ENCODE measurements at regions not wholly inside any gene's neighbourhood (a gene's known extent, or its start where the extent isn't known, plus 50 kb on each side); places are given as distances from the start of the nearest gene placed in this dataset.

DNA sequence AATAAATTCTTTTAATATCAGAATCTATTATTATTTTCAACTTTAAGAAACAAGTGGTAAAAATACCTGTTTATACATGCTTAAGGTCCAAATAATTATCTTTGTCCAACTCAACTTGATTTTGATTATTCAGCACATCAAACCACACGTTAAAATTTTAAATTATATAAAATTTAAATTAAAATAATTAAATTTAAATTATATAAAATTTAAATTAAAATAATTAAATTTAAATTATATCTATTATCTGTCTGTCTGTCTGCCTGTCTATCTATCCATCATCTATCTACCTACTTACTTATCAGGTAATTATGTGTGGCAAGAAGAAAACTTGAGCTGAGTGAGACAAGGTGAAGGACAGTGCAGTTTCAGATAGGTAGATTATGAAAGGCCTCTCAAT is 605.3 kb upstream of the RIOK2 start (continued):
- TF ChIP-seq, protein P1, sequence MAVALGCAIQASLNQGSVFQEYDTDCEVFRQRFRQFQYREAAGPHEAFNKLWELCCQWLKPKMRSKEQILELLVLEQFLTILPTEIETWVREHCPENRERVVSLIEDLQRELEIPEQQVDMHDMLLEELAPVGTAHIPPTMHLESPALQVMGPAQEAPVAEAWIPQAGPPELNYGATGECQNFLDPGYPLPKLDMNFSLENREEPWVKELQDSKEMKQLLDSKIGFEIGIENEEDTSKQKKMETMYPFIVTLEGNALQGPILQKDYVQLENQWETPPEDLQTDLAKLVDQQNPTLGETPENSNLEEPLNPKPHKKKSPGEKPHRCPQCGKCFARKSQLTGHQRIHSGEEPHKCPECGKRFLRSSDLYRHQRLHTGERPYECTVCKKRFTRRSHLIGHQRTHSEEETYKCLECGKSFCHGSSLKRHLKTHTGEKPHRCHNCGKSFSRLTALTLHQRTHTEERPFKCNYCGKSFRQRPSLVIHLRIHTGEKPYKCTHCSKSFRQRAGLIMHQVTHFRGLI (tag by site-specific recombination; IDR thresholded peaks at IDR 0.05) = no peak
- no peak for TF ChIP-seq BCL11B (tag by site-specific recombination; IDR thresholded peaks at IDR 0.05; ENCODE audit: low read depth)
- TF ChIP-seq ZFHX2 (tag by site-specific recombination; conservative IDR thresholded peaks at IDR 0.05) = no peak
- no peak for TF ChIP-seq GLIS2 (tag by site-specific recombination; IDR thresholded peaks at IDR 0.05)

DNA sequence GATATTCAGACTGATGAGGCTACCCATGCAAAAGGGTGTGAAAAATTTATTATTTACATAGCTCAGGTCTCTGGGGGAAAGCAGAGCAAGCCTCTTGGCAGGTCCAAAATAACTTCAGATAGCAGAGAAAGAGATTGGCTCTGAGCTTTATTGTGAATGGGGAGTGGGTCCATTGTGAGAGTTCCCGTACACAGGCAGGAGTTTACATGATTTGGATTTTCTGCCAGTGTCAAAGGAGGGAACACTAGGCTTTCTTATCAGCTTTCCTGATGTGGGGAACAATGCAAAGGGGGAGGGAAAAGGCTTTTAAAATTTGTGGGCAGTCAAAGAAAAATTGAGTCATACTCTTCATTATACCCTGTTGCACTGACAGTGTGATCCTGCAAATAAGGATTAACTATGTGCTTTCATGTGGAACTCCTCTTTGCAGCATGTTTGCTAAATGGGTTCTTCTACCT is 615.0 kb upstream of the RIOK2 start:
- ChIA-PET POLR2A (no interaction called here), CTCF (no interaction called here)
- Histone ChIP-seq H3K27ac (ENCODE audit: extremely low read depth, low read depth, low read length) (no peak overlapping the region), H3K36me3 (ENCODE audit: control insufficient read depth in 2 of 2, insufficient read depth in 1 of 2, low read length in 2 of 2) (no peaks in the 10 kb centered on the region), H3K4me1 (ENCODE audit: control insufficient read depth, insufficient read depth, low read length) (no peaks in the 10 kb centered on the region), H3K9me3 (ENCODE audit: control insufficient read depth, insufficient read depth, low read depth, low read length) (no peaks in the 10 kb centered on the region), H3K4me3 (ENCODE audit: low read depth, low read length) (no peak overlapping the region)
- TF ChIP-seq, protein P2, sequence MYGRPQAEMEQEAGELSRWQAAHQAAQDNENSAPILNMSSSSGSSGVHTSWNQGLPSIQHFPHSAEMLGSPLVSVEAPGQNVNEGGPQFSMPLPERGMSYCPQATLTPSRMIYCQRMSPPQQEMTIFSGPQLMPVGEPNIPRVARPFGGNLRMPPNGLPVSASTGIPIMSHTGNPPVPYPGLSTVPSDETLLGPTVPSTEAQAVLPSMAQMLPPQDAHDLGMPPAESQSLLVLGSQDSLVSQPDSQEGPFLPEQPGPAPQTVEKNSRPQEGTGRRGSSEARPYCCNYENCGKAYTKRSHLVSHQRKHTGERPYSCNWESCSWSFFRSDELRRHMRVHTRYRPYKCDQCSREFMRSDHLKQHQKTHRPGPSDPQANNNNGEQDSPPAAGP (tag by site-specific recombination; IDR thresholded peaks at IDR 0.05) = no peak
- no peak for TF ChIP-seq ZNF623 (tag by site-specific recombination; IDR thresholded peaks at IDR 0.05)
- no peak for TF ChIP-seq IKZF3 (tag by site-specific recombination; IDR thresholded peaks at IDR 0.05)
- TF ChIP-seq WT1 (tag by site-specific recombination; IDR thresholded peaks at IDR 0.05) = no peak
- no peak for TF ChIP-seq REPIN1 (tag by site-specific recombination; IDR thresholded peaks at IDR 0.05; ENCODE audit: low read depth)
- TF ChIP-seq, protein P3, sequence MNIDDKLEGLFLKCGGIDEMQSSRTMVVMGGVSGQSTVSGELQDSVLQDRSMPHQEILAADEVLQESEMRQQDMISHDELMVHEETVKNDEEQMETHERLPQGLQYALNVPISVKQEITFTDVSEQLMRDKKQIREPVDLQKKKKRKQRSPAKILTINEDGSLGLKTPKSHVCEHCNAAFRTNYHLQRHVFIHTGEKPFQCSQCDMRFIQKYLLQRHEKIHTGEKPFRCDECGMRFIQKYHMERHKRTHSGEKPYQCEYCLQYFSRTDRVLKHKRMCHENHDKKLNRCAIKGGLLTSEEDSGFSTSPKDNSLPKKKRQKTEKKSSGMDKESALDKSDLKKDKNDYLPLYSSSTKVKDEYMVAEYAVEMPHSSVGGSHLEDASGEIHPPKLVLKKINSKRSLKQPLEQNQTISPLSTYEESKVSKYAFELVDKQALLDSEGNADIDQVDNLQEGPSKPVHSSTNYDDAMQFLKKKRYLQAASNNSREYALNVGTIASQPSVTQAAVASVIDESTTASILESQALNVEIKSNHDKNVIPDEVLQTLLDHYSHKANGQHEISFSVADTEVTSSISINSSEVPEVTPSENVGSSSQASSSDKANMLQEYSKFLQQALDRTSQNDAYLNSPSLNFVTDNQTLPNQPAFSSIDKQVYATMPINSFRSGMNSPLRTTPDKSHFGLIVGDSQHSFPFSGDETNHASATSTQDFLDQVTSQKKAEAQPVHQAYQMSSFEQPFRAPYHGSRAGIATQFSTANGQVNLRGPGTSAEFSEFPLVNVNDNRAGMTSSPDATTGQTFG (tag by site-specific recombination; IDR thresholded peaks at IDR 0.05; ENCODE audit: borderline replicate concordance) = no peak
- no peak for TF ChIP-seq ZNF544 (tag by site-specific recombination; IDR thresholded peaks at IDR 0.05)
- TF ChIP-seq ZSCAN23 (tag by site-specific recombination; IDR thresholded peaks at IDR 0.05) = no peak
- no peak for TF ChIP-seq ZNF843 (tag by site-specific recombination; IDR thresholded peaks at IDR 0.05)
- no peak for TF ChIP-seq ZNF121 (tag by site-specific recombination; IDR thresholded peaks at IDR 0.05)
- no peak for TF ChIP-seq ZNF701 (tag by site-specific recombination; IDR thresholded peaks at IDR 0.05)
- TF ChIP-seq, protein P4, sequence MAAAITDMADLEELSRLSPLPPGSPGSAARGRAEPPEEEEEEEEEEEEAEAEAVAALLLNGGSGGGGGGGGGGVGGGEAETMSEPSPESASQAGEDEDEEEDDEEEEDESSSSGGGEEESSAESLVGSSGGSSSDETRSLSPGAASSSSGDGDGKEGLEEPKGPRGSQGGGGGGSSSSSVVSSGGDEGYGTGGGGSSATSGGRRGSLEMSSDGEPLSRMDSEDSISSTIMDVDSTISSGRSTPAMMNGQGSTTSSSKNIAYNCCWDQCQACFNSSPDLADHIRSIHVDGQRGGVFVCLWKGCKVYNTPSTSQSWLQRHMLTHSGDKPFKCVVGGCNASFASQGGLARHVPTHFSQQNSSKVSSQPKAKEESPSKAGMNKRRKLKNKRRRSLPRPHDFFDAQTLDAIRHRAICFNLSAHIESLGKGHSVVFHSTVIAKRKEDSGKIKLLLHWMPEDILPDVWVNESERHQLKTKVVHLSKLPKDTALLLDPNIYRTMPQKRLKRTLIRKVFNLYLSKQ (tag by site-specific recombination; IDR thresholded peaks at IDR 0.05; ENCODE audit: borderline replicate concordance) = no peak
- no peak for TF ChIP-seq SP3 (tag by site-specific recombination; IDR thresholded peaks at IDR 0.05)
- no peak for TF ChIP-seq ZIC2 (tag by site-specific recombination; IDR thresholded peaks at IDR 0.05)
- no peak for TF ChIP-seq ZNF768 (tag by site-specific recombination; IDR thresholded peaks at IDR 0.05)
- no peak for TF ChIP-seq ZNF610 (tag by site-specific recombination; IDR thresholded peaks at IDR 0.05; ENCODE audit: borderline replicate concordance)
- TF ChIP-seq ZNF629 (tag by site-specific recombination; IDR thresholded peaks at IDR 0.05) = no peak
